ENCODE measurements at regions not wholly inside any gene's neighbourhood (a gene's known extent, or its start where the extent isn't known, plus 50 kb on each side); places are given as distances from the start of the nearest gene placed in this dataset.

DNA sequence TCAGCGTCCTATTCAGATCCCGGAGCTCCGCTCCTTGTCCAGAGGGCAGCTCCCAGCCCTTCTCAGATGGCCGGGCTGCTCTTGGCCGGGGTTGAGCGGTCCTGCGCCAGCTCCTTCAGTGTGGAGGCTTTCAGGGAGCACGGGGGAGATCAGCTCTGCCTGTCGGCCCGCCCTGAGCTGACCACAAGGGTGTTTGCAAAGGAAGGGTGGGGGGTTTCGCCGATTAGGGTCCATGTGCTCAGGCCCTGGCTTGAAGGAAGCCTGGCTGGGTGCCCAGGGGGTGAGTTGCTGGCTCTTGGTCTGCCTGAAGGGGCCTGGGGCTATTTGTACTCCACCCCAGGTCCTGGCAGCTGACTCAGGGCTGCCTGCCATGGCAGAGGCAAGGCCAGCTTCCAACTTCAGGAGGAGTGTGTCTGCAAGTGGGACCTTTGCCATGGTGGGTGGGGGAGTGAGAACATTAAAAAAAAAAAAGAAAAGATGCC is 250.1 kb upstream of the KLF4 start:
- no peak overlapping the region for H3K4me2 ChIP-seq (ENCODE audit: low read length)
- no peak for TF ChIP-seq EZH2phosphoT487 (IDR thresholded peaks at IDR 0.05; ENCODE audit: low read depth)
- TF ChIP-seq, protein P1, sequence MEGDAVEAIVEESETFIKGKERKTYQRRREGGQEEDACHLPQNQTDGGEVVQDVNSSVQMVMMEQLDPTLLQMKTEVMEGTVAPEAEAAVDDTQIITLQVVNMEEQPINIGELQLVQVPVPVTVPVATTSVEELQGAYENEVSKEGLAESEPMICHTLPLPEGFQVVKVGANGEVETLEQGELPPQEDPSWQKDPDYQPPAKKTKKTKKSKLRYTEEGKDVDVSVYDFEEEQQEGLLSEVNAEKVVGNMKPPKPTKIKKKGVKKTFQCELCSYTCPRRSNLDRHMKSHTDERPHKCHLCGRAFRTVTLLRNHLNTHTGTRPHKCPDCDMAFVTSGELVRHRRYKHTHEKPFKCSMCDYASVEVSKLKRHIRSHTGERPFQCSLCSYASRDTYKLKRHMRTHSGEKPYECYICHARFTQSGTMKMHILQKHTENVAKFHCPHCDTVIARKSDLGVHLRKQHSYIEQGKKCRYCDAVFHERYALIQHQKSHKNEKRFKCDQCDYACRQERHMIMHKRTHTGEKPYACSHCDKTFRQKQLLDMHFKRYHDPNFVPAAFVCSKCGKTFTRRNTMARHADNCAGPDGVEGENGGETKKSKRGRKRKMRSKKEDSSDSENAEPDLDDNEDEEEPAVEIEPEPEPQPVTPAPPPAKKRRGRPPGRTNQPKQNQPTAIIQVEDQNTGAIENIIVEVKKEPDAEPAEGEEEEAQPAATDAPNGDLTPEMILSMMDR (IDR thresholded peaks at IDR 0.05; ENCODE audit: low read depth, low read length) = no peak
- no peak overlapping the region for H3K9ac ChIP-seq (ENCODE audit: low read length)
- H4K20me1 ChIP-seq (ENCODE audit: insufficient read depth, low read length) = no peaks in the 10 kb centered on the region
- H3K79me2 ChIP-seq (ENCODE audit: low read length) = no peaks in the 10 kb centered on the region
- H3K4me3 ChIP-seq (ENCODE audit: low read length) = no peak overlapping the region
- H3K27ac ChIP-seq (ENCODE audit: low read length) = no peak overlapping the region
- H2AFZ ChIP-seq (ENCODE audit: low read depth, low read length) = no peak overlapping the region
- no peaks in the 10 kb centered on the region for H3K36me3 ChIP-seq (replicated peaks; ENCODE audit: low read depth, low read length)
- no peaks in the 10 kb centered on the region for H3K4me1 ChIP-seq (ENCODE audit: low read length)
- H3K27me3 ChIP-seq (ENCODE audit: low read depth, low read length) = no peaks in the 10 kb centered on the region
- no peaks in the 10 kb centered on the region for H3K9me3 ChIP-seq (ENCODE audit: insufficient read depth, low read length)

DNA sequence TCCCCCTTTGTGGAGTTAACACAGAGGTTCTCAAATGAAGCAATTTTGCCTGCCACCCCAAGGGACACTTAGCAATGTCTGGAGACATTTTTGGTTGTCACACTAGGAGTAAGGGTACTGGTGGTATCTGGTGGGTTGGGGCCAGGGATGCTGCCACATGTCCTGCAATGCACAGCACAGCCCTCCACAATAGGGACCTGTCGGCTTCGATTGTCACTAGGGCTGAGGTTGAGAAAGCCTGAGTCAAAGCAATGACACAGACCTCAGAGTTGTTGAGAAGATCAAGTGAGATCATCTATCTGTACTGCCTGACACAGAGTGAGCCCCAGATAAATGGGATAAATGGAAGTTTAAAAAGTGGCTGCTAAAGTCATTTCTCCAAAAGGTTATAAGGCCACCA is 249.2 kb upstream of the KLF4 start:
- Histone ChIP-seq H4K20me1 (ENCODE audit: insufficient read depth, low read length) (no peaks in the 10 kb centered on the region), H3K9me3 (ENCODE audit: insufficient read depth, low read length) (no peaks in the 10 kb centered on the region), H2AFZ (ENCODE audit: low read depth, low read length) (no peak overlapping the region), H3K4me1 (ENCODE audit: low read length) (no peaks in the 10 kb centered on the region), H3K4me3 (ENCODE audit: low read length) (no peak overlapping the region), H3K9ac (ENCODE audit: low read length) (no peak overlapping the region), H3K27me3 (ENCODE audit: low read depth, low read length) (no peaks in the 10 kb centered on the region), H3K79me2 (ENCODE audit: low read length) (no peaks in the 10 kb centered on the region), H3K4me2 (ENCODE audit: low read length) (no peak overlapping the region), H3K27ac (ENCODE audit: low read length) (no peak overlapping the region), H3K36me3 (replicated peaks; ENCODE audit: low read depth, low read length) (no peaks in the 10 kb centered on the region)
- no peak for TF ChIP-seq EZH2phosphoT487 (IDR thresholded peaks at IDR 0.05; ENCODE audit: low read depth)
- TF ChIP-seq, protein P1 (IDR thresholded peaks at IDR 0.05; ENCODE audit: low read depth, low read length) = no peak

DNA sequence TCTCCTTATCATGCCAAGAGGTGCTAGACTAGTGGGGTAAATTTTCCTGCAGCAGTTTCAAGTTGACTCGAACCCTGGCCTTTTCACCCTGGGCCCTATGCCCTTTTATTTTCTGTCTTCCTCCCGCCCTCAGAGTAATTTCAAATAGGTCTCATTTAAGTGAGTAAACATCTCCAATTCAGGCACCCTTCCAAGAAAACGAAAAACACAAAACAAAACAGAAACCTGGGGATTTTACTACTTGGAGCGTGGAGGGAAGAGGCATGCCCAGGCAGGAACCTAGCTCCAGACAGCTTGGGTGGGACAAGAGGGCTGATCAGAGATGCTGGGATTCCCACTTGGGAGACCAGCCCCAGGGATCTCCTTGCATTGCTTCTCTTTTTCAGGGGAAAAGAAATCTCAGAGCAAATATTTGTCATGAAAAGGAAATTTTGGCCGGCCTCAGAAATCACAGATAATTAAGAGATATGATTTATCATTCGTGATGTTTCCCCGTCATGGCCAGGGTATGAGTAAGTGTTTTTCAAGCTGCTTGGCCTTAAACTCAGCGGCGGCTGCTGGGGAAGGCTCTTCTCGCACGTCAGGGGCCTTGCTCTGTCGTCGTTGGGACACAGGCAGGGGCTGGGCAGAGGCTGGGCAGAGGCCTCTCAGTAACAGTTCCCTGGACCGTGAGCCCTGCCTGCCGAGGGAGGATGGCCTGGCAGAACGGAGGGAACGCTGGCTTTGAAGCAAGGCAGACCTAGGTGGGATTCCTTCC is 248.6 kb upstream of the KLF4 start:
- no peaks in the 10 kb centered on the region for H3K9me3 ChIP-seq (ENCODE audit: insufficient read depth, low read length)
- H3K4me1 ChIP-seq (ENCODE audit: low read length) = no peaks in the 10 kb centered on the region
- H3K79me2 ChIP-seq (ENCODE audit: low read length) = no peaks in the 10 kb centered on the region
- H3K27ac ChIP-seq (ENCODE audit: low read length) = no peak overlapping the region
- H3K4me2 ChIP-seq (ENCODE audit: low read length) = no peak overlapping the region
- H2AFZ ChIP-seq (ENCODE audit: low read depth, low read length) = no peak overlapping the region; the same call in 1 of the 2 replicates
- TF ChIP-seq EZH2phosphoT487 (IDR thresholded peaks at IDR 0.05; ENCODE audit: low read depth) = no peak
- TF ChIP-seq, protein P1 (IDR thresholded peaks at IDR 0.05; ENCODE audit: low read depth, low read length) = no peak
- no peak overlapping the region for H3K4me3 ChIP-seq (ENCODE audit: low read length)
- no peak overlapping the region for H3K9ac ChIP-seq (ENCODE audit: low read length)
- H3K36me3 ChIP-seq (replicated peaks; ENCODE audit: low read depth, low read length) = no peaks in the 10 kb centered on the region
- H4K20me1 ChIP-seq (ENCODE audit: insufficient read depth, low read length) = no peaks in the 10 kb centered on the region
- no peaks in the 10 kb centered on the region for H3K27me3 ChIP-seq (ENCODE audit: low read depth, low read length)

DNA sequence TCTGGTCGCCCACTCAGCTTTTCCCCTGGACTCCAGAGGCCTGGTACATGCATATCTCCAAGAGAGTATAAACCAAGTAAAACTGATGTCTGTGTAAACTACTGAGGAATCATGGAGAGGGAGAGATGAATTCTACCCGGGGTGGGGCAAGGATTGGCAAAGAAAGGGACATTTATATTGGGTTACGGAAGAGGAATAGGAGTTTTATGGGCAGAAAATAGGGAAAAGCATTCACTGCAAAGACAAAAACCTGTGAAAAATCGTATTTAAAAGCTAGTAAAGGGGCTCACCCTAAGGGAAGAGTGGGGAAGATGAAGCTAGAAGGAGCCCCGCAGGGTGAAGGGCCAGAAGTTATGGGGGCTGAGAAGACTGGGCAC is 248.0 kb upstream of the KLF4 start:
- no peaks in the 10 kb centered on the region for H3K4me1 ChIP-seq (ENCODE audit: low read length)
- no peaks in the 10 kb centered on the region for H4K20me1 ChIP-seq (ENCODE audit: insufficient read depth, low read length)
- no peak overlapping the region for H3K4me3 ChIP-seq (ENCODE audit: low read length)
- H2AFZ ChIP-seq (ENCODE audit: low read depth, low read length) = no peak overlapping the region
- H3K27me3 ChIP-seq (ENCODE audit: low read depth, low read length) = no peaks in the 10 kb centered on the region
- H3K27ac ChIP-seq (ENCODE audit: low read length) = no peak overlapping the region
- TF ChIP-seq, protein P1 (IDR thresholded peaks at IDR 0.05; ENCODE audit: low read depth, low read length) = no peak
- TF ChIP-seq EZH2phosphoT487 (IDR thresholded peaks at IDR 0.05; ENCODE audit: low read depth) = no peak
- H3K9me3 ChIP-seq (ENCODE audit: insufficient read depth, low read length) = no peaks in the 10 kb centered on the region
- no peak overlapping the region for H3K4me2 ChIP-seq (ENCODE audit: low read length)
- no peak overlapping the region for H3K9ac ChIP-seq (ENCODE audit: low read length)
- no peaks in the 10 kb centered on the region for H3K79me2 ChIP-seq (ENCODE audit: low read length)
- no peaks in the 10 kb centered on the region for H3K36me3 ChIP-seq (replicated peaks; ENCODE audit: low read depth, low read length)
